ENCODE measurements at regions not wholly inside any gene's neighbourhood (a gene's known extent, or its start where the extent isn't known, plus 50 kb on each side); places are given as distances from the start of the nearest gene placed in this dataset.
"Not testable (repeated sequence)": the region's sequence is repeated elsewhere in the genome, so short reads cannot be mapped to it uniquely, and the experiment has no call there.

GRCh38 chr6:105686793-105687192 is 283.9 kb upstream of the PREP start:
- not testable (repeated sequence) for DNase-seq

GRCh38 chr6:105681061-105681460 is 278.2 kb upstream of the PREP start:
- DNase-seq, result no peak

GRCh38 chr6:105680131-105680530 is 277.2 kb upstream of the PREP start:
- no peak for DNase-seq

- DNase-seq, result no peak
Measured at GRCh38 chr6:105678516-105678915, 275.6 kb upstream of the PREP start.

GRCh38 chr6:105677671-105678475 is 275.0 kb upstream of the PREP start:
- DNase-seq, result no peak

GRCh38 chr6:105676857-105677256 is 274.0 kb upstream of the PREP start:
- no peak for DNase-seq

- DNase-seq, result no peak
Measured at GRCh38 chr6:105675715-105676397, 273.0 kb upstream of the PREP start.

- DNase-seq, result not testable (repeated sequence)
Measured at GRCh38 chr6:105672856-105673538, 270.1 kb upstream of the PREP start.

GRCh38 chr6:105669232-105669631 is 266.4 kb upstream of the PREP start:
- no peak for DNase-seq

GRCh38 chr6:105667056-105667455 is 264.2 kb upstream of the PREP start:
- no peak for DNase-seq

GRCh38 chr6:105664931-105665330 is 262.0 kb upstream of the PREP start:
- DNase-seq, result no peak

- no peak for DNase-seq
Measured at GRCh38 chr6:105651969-105652368, 249.1 kb upstream of the PREP start.

- no peak for DNase-seq
Measured at GRCh38 chr6:105650347-105650746, 247.5 kb upstream of the PREP start.

- no peak for DNase-seq
Measured at GRCh38 chr6:105649192-105649591, 246.3 kb upstream of the PREP start.

GRCh38 chr6:105648276-105648675 is 245.4 kb upstream of the PREP start:
- DNase-seq, result peak; percentile 36

GRCh38 chr6:105646391-105646867 is 243.5 kb upstream of the PREP start:
- DNase-seq, result peak; percentile 63

- no peak for DNase-seq
Measured at GRCh38 chr6:105645958-105646357, 243.1 kb upstream of the PREP start.

GRCh38 chr6:105645156-105645555 is 242.3 kb upstream of the PREP start:
- no peak for DNase-seq

GRCh38 chr6:105644691-105645090 is 241.8 kb upstream of the PREP start:
- DNase-seq, result no peak

- DNase-seq, result peak; percentile 6
Measured at GRCh38 chr6:105644073-105644489, 241.2 kb upstream of the PREP start.

GRCh38 chr6:105642708-105643107 is 239.8 kb upstream of the PREP start:
- no peak for DNase-seq

- DNase-seq, result no peak
Measured at GRCh38 chr6:105641504-105641903, 238.6 kb upstream of the PREP start.

GRCh38 chr6:105639124-105639523 is 236.2 kb upstream of the PREP start:
- no peak for DNase-seq

GRCh38 chr6:105633814-105634213 is 230.9 kb upstream of the PREP start:
- DNase-seq, result no peak
